NT2/D1 (cell line): ENCODE measurements at regions not wholly inside any gene's neighbourhood (a gene's known extent, or its start where the extent isn't known, plus 50 kb on each side); places are given as distances from the start of the nearest gene placed in this dataset.

ENCODE experiments used
- YY1 ChIP-seq: IDR thresholded peaks from 2 replicates; pipeline ENCODE4 v1.6.1; 2011; ENCODE audit not compliant: insufficient read length, insufficient read depth
- ZNF274 ChIP-seq: IDR thresholded peaks from 2 replicates; pipeline ENCODE4 v1.6.1; 2011; ENCODE audit warnings: mild to moderate bottlenecking, low read depth, low read length

GRCh38 chrX:50978920-50979682 lies 68.6 kb downstream of the BMP15 start:
- TF ChIP-seq ZNF274 (no peak), YY1 (no peak)
